Psoas muscle (tissue), 7 donors: ENCODE measurements at regions not wholly inside any gene's neighbourhood (a gene's known extent, or its start where the extent isn't known, plus 50 kb on each side); places are given as distances from the start of the nearest gene placed in this dataset.

Source experiments
- ATAC-seq, 4 donors: fragments of 200-7000 bp; cut with Tn5 transposase; one replicate each; pipeline ENCODE4 v1.9.1; 2020; ENCODE audit warnings: moderate library complexity in 3 of 4, mild to moderate bottlenecking in 2 of 4
- DNase-seq, 2 donors: peaks; one replicate each; pipeline ENCODE4 v3.0.0-alpha.2; 2020
- H3K27ac ChIP-seq: fragments of 200-600 bp; one replicate; pipeline ENCODE4 v1.8.0; 2022
- H3K27me3 ChIP-seq, 3 donors: fragments of 200-600 bp in 1 of 3; one replicate each; pipeline versions ENCODE4 v1.6.1 to v1.8.0; 2013 to 2022; ENCODE audit warnings: low read length in 2 of 3, mild to moderate bottlenecking in 2 of 3, moderate library complexity in 1 of 3; ENCODE audit not compliant: insufficient read depth in 3 of 3
- H3K36me3 ChIP-seq, 2 donors: fragments of 200-600 bp in 1 of 2; one replicate each; pipeline versions ENCODE4 v1.6.1 to v1.8.0; 2013 to 2022; ENCODE audit warnings: low read depth in 1 of 2, mild to moderate bottlenecking in 1 of 2, moderate library complexity in 1 of 2; ENCODE audit not compliant: insufficient read depth in 1 of 2
- H3K4me1 ChIP-seq: fragments of 200-600 bp; one replicate; pipeline ENCODE4 v1.8.0; 2022
- H3K4me3 ChIP-seq: fragments of 200-600 bp; one replicate; pipeline ENCODE4 v1.8.0; 2022; ENCODE audit warnings: mild to moderate bottlenecking
- H3K9me3 ChIP-seq: fragments of 200-600 bp; one replicate; pipeline ENCODE4 v1.8.0; 2022
- CTCF ChIP-seq: fragments of 200-600 bp; IDR thresholded peaks from one replicate; pipeline ENCODE4 v1.8.0; 2022; ENCODE audit warnings: antibody characterized with exemption
- WGBS, 3 donors: extraction: QIAGEN DNeasy Blood & Tissue Kit; methylation state at CpG; one replicate each; pipeline versions ENCODE4 v1.1.6 to v1.1.7; 2013; 5-methylcytosine and 5-hydroxymethylcytosine counted together
- intact Hi-C, 2 donors: fragments of 100-400 bp; cut with DNase I; formaldehyde crosslinking; loops; one replicate each; pipeline versions ENCODE4 v1.11.0 to v1.14.2; 2022
- donor health status: healthy with polysubstance abuse.
- donor health status: DM: no; HTN: no; CAD: no; lungs with moderate emphysema.
- donor health status: Bipolar disorder and iron deficiency.
- donor health status: healthy.
- donor health status: DM: yes; HTN: yes; CAD: no.
- donor health status: DM: no; HTN: no; CAD: no.
- donor health status: DM: yes; HTN: yes; CAD: no.

DNA sequence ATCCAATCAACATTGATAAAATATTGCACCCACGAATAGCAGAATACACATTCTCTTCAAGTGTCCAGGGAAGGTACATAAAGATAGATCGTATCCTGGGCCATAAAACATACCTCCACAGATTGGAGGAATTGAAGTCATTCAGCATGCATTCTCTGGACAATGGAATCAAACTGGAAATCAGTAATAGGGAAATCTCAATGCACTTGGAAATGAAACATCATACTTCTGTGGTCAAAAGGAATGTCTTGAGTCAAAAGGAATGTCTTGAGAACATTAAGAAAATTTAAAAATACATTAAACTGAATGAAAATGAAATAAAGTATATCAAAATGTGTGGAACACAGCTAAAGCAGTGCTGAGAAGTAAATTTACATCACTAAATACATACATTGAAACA is 138.8 kb downstream of the TFAP2A start:
- Histone ChIP-seq H3K27me3 (no peaks in the 10 kb centered on the region), H3K9me3 (peaks cover 8% of the 10 kb centered on the region), H3K27ac (no peak overlapping the region), H3K4me3 (no peak overlapping the region), H3K36me3 (no peaks in the 10 kb centered on the region), H3K4me1 (no peaks in the 10 kb centered on the region)
- intact Hi-C loops = no loop called here
- DNase-seq = no peak
- no peak for ATAC-seq
- no peak for TF ChIP-seq CTCF
- 60 to 67% (median 64%) methylated on average over 2 of the region's 2 CpGs for WGBS, 3 donors

- Histone ChIP-seq H3K4me1 (no peaks in the 10 kb centered on the region), H3K4me3 (no peak overlapping the region), H3K9me3 (peaks cover 4% of the 10 kb centered on the region), H3K27me3 (peaks cover 0 to 2% (median 0%) of the 10 kb centered on the region in 3 donors), H3K36me3 (no peaks in the 10 kb centered on the region), H3K27ac (no peak overlapping the region)
- DNase-seq (no peak), ATAC-seq (no peak)
- no peak for TF ChIP-seq CTCF
- WGBS, 3 donors = 79 to 84% (median 82%) methylated on average over 2 of the region's 2 CpGs
- intact Hi-C loops = no loop called here
These were observed 142.3 kb downstream of the TFAP2A start for GRCh38 chr6:10272591-10272990.

DNA sequence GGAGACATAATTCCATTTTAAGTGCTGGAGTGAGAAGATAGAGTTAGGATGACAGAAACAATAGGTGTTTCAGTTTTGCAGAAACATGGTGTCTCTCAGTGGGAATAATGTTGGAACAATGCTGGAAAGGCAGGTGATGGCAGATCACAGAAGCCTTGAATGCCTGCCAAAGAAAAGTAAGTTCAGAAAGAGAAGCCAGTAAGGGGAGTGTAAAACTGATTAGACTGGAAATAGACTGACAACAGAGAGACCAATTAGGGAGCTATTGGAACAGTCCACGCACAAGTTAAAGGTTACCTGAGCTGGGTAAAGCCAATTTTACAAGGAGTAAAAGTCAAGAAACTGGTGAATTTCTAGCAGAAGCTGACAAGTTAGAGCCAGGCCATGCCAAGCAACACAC is 142.9 kb downstream of the TFAP2A start:
- DNase-seq (no peak), ATAC-seq (no peak)
- Histone ChIP-seq H3K4me3 (no peak overlapping the region), H3K9me3 (no peaks in the 10 kb centered on the region), H3K4me1 (no peaks in the 10 kb centered on the region), H3K36me3 (no peaks in the 10 kb centered on the region), H3K27ac (no peak overlapping the region), H3K27me3 (peaks cover 0 to 2% (median 0%) of the 10 kb centered on the region in 3 donors)
- WGBS, 3 donors = 76 to 96% (median 82%) methylated on average over 1 of the region's 1 CpG
- TF ChIP-seq CTCF = no peak
- intact Hi-C loops = no loop called here

- 70 to 76% (median 73%) methylated on average over 6 of the region's 6 CpGs for WGBS, 3 donors
- TF ChIP-seq CTCF = no peak
- H3K27me3 ChIP-seq = peaks cover 0 to 2% (median 0%) of the 10 kb centered on the region in 3 donors
- intact Hi-C loops = no loop called here
- no peak for ATAC-seq
- H3K4me3 ChIP-seq = no peak overlapping the region
- no peaks in the 10 kb centered on the region for H3K36me3 ChIP-seq
- DNase-seq = no peak
- no peaks in the 10 kb centered on the region for H3K4me1 ChIP-seq
- H3K27ac ChIP-seq = no peak overlapping the region
- H3K9me3 ChIP-seq = no peaks in the 10 kb centered on the region
These were observed 144.9 kb downstream of the TFAP2A start for GRCh38 chr6:10269814-10270472.
